AG04450 (cell line): ENCODE measurements at regions not wholly inside any gene's neighbourhood (a gene's known extent, or its start where the extent isn't known, plus 50 kb on each side); places are given as distances from the start of the nearest gene placed in this dataset.

Source experiments
- CTCF ChIA-PET: fragments of 300-600, 350-600 bp; formaldehyde crosslinking; extraction: SDS; loops from one replicate; lab custom pipeline; 2022; ENCODE audit warnings: antibody characterized with exemption, inconsistent platforms; lab: Charles Lee
- POLR2A ChIA-PET: fragments of 350-600 bp; formaldehyde crosslinking; extraction: SDS; loops from one replicate; lab custom pipeline; 2021; ENCODE audit warnings: antibody characterized with exemption, inconsistent platforms; lab: Yijun Ruan, JAX
- DNase-seq: peaks from one replicate; pipeline ENCODE4 v3.0.0-alpha.2; 2011; ENCODE audit warnings: low read depth, low spot score
- H3K27ac ChIP-seq: one replicate; pipeline ENCODE4 v1.5.1; 2012; ENCODE audit warnings: low read depth, low read length, control low read depth
- H3K27me3 ChIP-seq: one replicate; pipeline ENCODE4 v1.6.0; 2012; ENCODE audit warnings: low read length; ENCODE audit not compliant: control insufficient read depth, insufficient read depth
- H3K4me3 ChIP-seq: 2 replicates; pipeline ENCODE4 v1.5.1; 2011; ENCODE audit warnings: mild to moderate bottlenecking, low read depth, low read length, control low read depth
- H3K9me3 ChIP-seq: 2 replicates; pipeline ENCODE4 v1.5.1; 2012; ENCODE audit warnings: low read length; ENCODE audit not compliant: control insufficient read depth, insufficient read depth
- TF ChIP-seq, protein P1 (sequence below): IDR thresholded peaks from 2 replicates; pipeline ENCODE4 v1.5.1; 2011; ENCODE audit warnings: low read depth, low read length, control low read depth, inconsistent platforms

DNA sequence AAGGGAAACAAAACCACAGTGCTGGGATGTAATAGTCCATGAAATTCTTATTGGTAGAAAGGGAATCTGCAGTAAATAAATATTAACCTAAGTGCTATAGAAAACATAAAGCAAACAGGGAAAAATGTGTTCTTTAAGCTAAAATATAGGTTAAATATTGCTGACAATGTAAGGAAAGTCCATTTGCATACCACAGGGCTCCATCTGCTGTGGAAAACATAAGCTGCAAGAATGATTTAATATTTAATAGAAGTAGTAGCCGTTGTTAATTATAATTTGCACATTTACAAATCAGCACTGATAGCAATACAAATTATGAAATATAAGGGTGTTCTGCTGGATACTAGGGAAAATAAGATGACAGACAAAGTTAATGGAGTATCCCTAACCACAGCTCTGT lies 444.9 kb upstream of the PKN2 start:
- no peak overlapping the region for H3K4me3 ChIP-seq

DNA sequence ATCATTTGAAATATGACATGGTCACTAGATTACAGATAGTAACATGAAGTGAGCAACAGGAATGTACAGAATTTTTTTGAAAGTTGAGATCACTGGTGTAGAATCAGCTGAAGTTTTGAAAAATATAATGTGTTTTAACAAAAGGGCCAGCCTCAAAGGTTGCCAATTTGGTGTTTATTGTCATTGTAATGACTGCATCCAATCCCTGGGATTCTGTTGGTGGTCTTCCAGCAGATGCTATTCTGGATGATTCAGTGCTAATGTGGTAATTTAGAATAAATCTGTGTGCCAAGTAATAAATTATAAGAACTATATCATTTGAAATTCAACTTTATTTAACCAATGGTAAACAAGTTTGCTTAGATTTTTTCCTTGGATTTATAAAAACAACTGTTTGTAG lies 436.4 kb upstream of the PKN2 start:
- POLR2A ChIA-PET, result no interaction called here
- Histone ChIP-seq H3K27me3 (no peaks in the 10 kb centered on the region), H3K9me3 (no peaks in the 10 kb centered on the region), H3K4me3 (no peak overlapping the region), H3K27ac (no peak overlapping the region)
- CTCF ChIA-PET, result no interaction called here
- TF ChIP-seq, protein P1, sequence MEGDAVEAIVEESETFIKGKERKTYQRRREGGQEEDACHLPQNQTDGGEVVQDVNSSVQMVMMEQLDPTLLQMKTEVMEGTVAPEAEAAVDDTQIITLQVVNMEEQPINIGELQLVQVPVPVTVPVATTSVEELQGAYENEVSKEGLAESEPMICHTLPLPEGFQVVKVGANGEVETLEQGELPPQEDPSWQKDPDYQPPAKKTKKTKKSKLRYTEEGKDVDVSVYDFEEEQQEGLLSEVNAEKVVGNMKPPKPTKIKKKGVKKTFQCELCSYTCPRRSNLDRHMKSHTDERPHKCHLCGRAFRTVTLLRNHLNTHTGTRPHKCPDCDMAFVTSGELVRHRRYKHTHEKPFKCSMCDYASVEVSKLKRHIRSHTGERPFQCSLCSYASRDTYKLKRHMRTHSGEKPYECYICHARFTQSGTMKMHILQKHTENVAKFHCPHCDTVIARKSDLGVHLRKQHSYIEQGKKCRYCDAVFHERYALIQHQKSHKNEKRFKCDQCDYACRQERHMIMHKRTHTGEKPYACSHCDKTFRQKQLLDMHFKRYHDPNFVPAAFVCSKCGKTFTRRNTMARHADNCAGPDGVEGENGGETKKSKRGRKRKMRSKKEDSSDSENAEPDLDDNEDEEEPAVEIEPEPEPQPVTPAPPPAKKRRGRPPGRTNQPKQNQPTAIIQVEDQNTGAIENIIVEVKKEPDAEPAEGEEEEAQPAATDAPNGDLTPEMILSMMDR, result no peak
- no peak for DNase-seq

More for the DNA sequence above, 444.9 kb upstream of the PKN2 start:
- CTCF ChIA-PET, result interaction anchor here (1.0 to 1.2 kb wide), 2 partner anchors 913 to 946 kb away, joined by 3 to 4 read pairs; no protein-coding TSS in a partner anchor
- TF ChIP-seq, protein P1, result no peak
- no peak overlapping the region for H3K27ac ChIP-seq
- no peak for DNase-seq
- POLR2A ChIA-PET, result no interaction called here
- no peaks in the 10 kb centered on the region for H3K27me3 ChIP-seq
- H3K9me3 ChIP-seq, result no peaks in the 10 kb centered on the region

DNA sequence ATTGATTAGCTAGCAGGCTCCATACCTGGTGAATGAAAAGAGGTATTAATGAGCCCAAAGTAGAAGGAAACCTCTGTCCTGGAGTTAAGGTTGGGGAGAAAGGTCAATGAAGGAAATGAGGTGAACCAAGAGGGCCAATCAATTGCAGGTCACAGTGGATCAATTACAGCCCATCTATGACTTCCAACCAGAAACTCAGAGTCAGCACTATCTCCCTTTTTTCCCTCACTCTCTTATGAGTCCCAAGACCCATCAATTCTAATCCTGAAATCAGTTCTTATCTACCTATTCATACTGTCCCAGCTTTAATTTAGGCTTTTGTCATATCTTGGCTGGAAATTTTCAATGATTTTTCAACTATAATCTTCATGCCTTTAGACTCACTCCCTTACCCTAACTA lies 433.2 kb upstream of the PKN2 start:
- POLR2A ChIA-PET, result no interaction called here
- CTCF ChIA-PET, result no interaction called here
- no peak for DNase-seq

DNA sequence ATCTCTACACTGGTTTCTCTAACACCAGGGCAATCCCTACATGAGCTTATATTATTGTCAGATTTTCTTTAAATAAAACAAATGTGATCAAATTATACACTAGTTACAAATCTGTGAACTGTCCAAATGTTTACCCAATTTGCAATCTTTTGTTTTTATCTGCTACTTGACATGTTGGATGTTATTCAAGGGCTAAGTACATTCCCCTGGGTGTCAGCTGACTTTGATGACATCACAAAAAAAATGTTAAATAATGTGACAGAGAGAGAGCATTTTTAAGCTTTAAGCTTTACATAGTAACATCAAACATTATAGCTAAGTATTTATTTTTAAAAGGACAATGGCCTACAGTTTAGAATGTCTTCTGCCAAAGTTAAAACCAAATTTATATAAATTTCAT lies 431.3 kb upstream of the PKN2 start:
- TF ChIP-seq, protein P1, result no peak
- ChIA-PET POLR2A (no interaction called here), CTCF (no interaction called here)
- Histone ChIP-seq H3K9me3 (no peaks in the 10 kb centered on the region), H3K4me3 (no peak overlapping the region), H3K27me3 (no peaks in the 10 kb centered on the region), H3K27ac (no peak overlapping the region)
- DNase-seq, result no peak

More for the DNA sequence above, 433.2 kb upstream of the PKN2 start:
- Histone ChIP-seq H3K27ac (no peak overlapping the region), H3K27me3 (no peaks in the 10 kb centered on the region), H3K4me3 (no peak overlapping the region), H3K9me3 (no peaks in the 10 kb centered on the region)
- TF ChIP-seq, protein P1, result no peak

DNA sequence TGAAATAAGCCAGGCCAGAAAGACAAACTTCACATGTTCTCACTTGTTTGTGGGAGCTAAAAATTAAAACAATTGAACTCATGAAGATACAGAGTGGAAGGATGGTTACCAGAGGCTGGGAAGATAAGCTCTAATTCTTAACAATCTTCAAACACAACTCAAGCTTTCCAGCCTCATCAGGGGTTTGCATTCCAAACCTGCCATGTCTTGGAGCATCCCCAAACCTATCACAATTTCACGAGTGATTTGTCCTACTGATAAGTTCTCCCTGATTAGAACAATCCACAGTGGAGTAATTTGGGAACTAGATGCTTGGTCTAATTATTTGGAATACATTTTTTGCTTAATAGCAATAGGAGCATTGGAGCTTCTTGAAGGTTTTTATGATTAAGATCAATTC lies 418.5 kb upstream of the PKN2 start:
- Histone ChIP-seq H3K9me3 (no peaks in the 10 kb centered on the region), H3K27me3 (no peaks in the 10 kb centered on the region), H3K27ac (no peak overlapping the region), H3K4me3 (no peak overlapping the region)
- ChIA-PET POLR2A (no interaction called here), CTCF (no interaction called here)
- DNase-seq, result no peak
- TF ChIP-seq, protein P1, result no peak
